ENCODE measurements at regions not wholly inside any gene's neighbourhood (a gene's known extent, or its start where the extent isn't known, plus 50 kb on each side); places are given as distances from the start of the nearest gene placed in this dataset.

DNA sequence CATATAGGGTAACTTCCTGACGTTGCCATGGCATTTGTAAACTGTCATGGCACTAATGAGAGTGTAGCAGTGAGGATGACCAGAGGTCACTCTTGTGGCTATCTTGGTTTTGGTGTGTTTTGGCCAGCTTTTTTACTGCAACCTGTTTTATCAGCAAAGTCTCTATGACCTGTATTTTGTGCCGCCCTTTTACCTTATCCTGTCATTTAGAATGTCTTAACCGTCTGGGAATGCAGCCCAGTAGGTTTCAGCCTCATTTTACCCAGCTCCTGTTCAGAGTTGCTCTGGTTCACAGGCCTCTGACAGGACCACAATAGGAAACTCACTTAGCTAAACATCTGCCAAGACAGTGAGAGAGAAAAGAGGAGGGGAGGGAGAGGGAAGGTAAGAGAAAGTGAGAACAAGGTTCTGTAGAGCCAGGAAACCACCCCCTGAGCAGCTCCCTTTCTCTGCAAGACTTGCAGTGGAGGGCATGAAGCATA lies 64.8 kb upstream of the PLEKHG3 start:
- no peaks in the 10 kb centered on the region for H3K9me2 ChIP-seq (replicated peaks; ENCODE audit: insufficient read depth)
- DNase-seq (ENCODE audit: low spot score): no peak
- no peaks in the 10 kb centered on the region for H3K9me3 ChIP-seq (ENCODE audit: low read depth)
- H3K79me2 ChIP-seq: no peaks in the 10 kb centered on the region
- TF ChIP-seq EZH2phosphoT487 (IDR thresholded peaks at IDR 0.05; ENCODE audit: low read depth, severe bottlenecking, unreplicated experiment): no peak
- TF ChIP-seq, protein P1, sequence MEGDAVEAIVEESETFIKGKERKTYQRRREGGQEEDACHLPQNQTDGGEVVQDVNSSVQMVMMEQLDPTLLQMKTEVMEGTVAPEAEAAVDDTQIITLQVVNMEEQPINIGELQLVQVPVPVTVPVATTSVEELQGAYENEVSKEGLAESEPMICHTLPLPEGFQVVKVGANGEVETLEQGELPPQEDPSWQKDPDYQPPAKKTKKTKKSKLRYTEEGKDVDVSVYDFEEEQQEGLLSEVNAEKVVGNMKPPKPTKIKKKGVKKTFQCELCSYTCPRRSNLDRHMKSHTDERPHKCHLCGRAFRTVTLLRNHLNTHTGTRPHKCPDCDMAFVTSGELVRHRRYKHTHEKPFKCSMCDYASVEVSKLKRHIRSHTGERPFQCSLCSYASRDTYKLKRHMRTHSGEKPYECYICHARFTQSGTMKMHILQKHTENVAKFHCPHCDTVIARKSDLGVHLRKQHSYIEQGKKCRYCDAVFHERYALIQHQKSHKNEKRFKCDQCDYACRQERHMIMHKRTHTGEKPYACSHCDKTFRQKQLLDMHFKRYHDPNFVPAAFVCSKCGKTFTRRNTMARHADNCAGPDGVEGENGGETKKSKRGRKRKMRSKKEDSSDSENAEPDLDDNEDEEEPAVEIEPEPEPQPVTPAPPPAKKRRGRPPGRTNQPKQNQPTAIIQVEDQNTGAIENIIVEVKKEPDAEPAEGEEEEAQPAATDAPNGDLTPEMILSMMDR (IDR thresholded peaks at IDR 0.05; ENCODE audit: poor library complexity): no peak
- TF ChIP-seq EZH2 (IDR thresholded peaks at IDR 0.05; ENCODE audit: borderline replicate concordance): no peak
- H3K4me2 ChIP-seq: no peak overlapping the region
- peaks cover 16% of the 10 kb centered on the region for H3K4me1 ChIP-seq (ENCODE audit: insufficient read depth)
- H3K36me3 ChIP-seq (replicated peaks; ENCODE audit: insufficient read depth, low read depth): no peaks in the 10 kb centered on the region
- peak overlapping the region; percentile 13 for H3K27ac ChIP-seq
- no peak overlapping the region for H3K4me3 ChIP-seq
- no peaks in the 10 kb centered on the region for H4K20me1 ChIP-seq (ENCODE audit: insufficient read depth, poor library complexity, severe bottlenecking)
- no peak overlapping the region for H2AFZ ChIP-seq
- no peaks in the 10 kb centered on the region for H3K27me3 ChIP-seq
- 27% methylated on average over 3 of the region's 3 CpGs for WGBS (ENCODE audit: low lambda C conversion rate, missing lambda C conversion rate)

DNA sequence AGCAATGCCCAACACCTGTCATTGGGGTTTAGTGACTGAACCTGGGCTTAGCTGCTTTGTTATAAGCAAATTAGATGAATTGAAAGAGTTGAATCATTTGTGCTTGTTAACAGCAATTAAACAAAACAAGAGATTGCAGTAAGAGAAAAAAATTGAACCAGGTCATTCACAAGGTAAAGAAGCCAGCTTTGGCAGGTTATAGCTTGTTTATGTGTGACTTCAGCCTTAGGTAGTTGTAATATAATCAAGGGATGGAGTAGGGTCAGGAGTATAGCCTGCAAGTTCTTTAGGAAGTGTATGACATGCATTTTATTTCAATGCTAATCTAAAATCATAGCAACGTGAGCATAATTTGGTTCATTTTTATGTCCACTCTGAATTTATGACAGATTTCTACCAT lies 63.4 kb upstream of the PLEKHG3 start:
- Histone ChIP-seq H3K9me2 (replicated peaks; ENCODE audit: insufficient read depth) (no peaks in the 10 kb centered on the region), H3K9me3 (ENCODE audit: low read depth) (no peaks in the 10 kb centered on the region), H3K27ac (no peak overlapping the region), H3K27me3 (no peaks in the 10 kb centered on the region), H3K79me2 (no peaks in the 10 kb centered on the region), H3K4me2 (no peak overlapping the region), H3K4me3 (no peak overlapping the region), H2AFZ (no peak overlapping the region), H3K4me1 (ENCODE audit: insufficient read depth) (peaks cover 25% of the 10 kb centered on the region), H4K20me1 (ENCODE audit: insufficient read depth, poor library complexity, severe bottlenecking) (no peaks in the 10 kb centered on the region), H3K36me3 (replicated peaks; ENCODE audit: insufficient read depth, low read depth) (no peaks in the 10 kb centered on the region)
- WGBS (ENCODE audit: low lambda C conversion rate, missing lambda C conversion rate): 96% methylated on average over 1 of the region's 1 CpG
- DNase-seq (ENCODE audit: low spot score): no peak
- no peak for TF ChIP-seq EZH2phosphoT487 (IDR thresholded peaks at IDR 0.05; ENCODE audit: low read depth, severe bottlenecking, unreplicated experiment)
- TF ChIP-seq EZH2 (IDR thresholded peaks at IDR 0.05; ENCODE audit: borderline replicate concordance): no peak
- TF ChIP-seq, protein P1 (IDR thresholded peaks at IDR 0.05; ENCODE audit: poor library complexity): no peak

DNA sequence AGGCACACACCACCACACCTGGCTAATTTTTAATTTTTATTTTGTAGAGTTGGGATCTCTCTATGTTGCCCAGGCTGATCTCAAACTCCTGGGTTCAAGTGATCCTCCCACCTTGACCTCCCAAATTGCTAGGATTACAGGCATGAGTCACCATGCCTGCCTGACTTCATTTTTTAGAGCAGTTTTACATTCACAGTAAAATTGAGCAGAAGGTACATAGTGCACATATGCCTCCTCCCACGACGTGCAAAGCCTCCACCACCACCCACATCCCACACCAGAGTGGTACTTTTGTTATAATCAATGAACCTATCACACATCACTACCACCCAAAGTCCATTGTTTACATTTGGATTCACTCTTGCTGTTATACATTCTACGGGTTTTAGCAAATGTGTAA lies 62.5 kb upstream of the PLEKHG3 start:
- Histone ChIP-seq H4K20me1 (ENCODE audit: insufficient read depth, poor library complexity, severe bottlenecking) (no peaks in the 10 kb centered on the region), H3K9me3 (ENCODE audit: low read depth) (no peaks in the 10 kb centered on the region), H3K79me2 (no peaks in the 10 kb centered on the region), H3K4me3 (no peak overlapping the region), H3K36me3 (replicated peaks; ENCODE audit: insufficient read depth, low read depth) (no peaks in the 10 kb centered on the region), H3K4me2 (no peak overlapping the region), H3K4me1 (ENCODE audit: insufficient read depth) (peaks cover 34% of the 10 kb centered on the region), H3K9me2 (replicated peaks; ENCODE audit: insufficient read depth) (no peaks in the 10 kb centered on the region), H3K27ac (no peak overlapping the region), H3K27me3 (no peaks in the 10 kb centered on the region), H2AFZ (no peak overlapping the region)
- TF ChIP-seq EZH2 (IDR thresholded peaks at IDR 0.05; ENCODE audit: borderline replicate concordance): no peak
- no peak for TF ChIP-seq EZH2phosphoT487 (IDR thresholded peaks at IDR 0.05; ENCODE audit: low read depth, severe bottlenecking, unreplicated experiment)
- TF ChIP-seq, protein P1 (IDR thresholded peaks at IDR 0.05; ENCODE audit: poor library complexity): no peak
- no peak for DNase-seq (ENCODE audit: low spot score)
- WGBS (ENCODE audit: low lambda C conversion rate, missing lambda C conversion rate): 47% methylated on average over 3 of the region's 3 CpGs

DNA sequence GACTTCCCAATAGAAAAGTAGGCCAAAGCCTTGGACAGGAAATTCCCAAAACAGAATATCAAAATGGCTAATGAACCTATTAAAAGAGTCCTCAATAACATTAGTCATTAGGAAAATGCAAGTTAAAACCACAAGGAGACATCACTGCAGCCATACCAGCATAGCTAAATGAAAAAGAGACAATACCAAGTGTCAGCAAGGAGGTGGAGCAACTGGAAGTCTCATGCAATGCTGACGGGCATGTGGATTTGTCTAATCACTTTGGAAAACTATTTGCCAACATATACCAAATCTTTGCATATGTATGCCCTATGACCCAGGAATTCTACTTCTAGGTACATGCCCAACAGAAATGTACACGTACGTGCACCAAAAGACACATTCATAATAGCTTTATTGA lies 60.5 kb upstream of the PLEKHG3 start:
- TF ChIP-seq, protein P1 (IDR thresholded peaks at IDR 0.05; ENCODE audit: poor library complexity): no peak
- no peak for TF ChIP-seq EZH2 (IDR thresholded peaks at IDR 0.05; ENCODE audit: borderline replicate concordance)
- no peak for TF ChIP-seq EZH2phosphoT487 (IDR thresholded peaks at IDR 0.05; ENCODE audit: low read depth, severe bottlenecking, unreplicated experiment)
- no peaks in the 10 kb centered on the region for H3K27me3 ChIP-seq
- H3K79me2 ChIP-seq: no peaks in the 10 kb centered on the region
- WGBS (ENCODE audit: low lambda C conversion rate, missing lambda C conversion rate): 92% methylated on average over 3 of the region's 3 CpGs
- H3K4me3 ChIP-seq: no peak overlapping the region
- no peak overlapping the region for H3K27ac ChIP-seq
- H2AFZ ChIP-seq: no peak overlapping the region
- H3K4me1 ChIP-seq (ENCODE audit: insufficient read depth): peaks cover 32% of the 10 kb centered on the region
- no peaks in the 10 kb centered on the region for H3K9me3 ChIP-seq (ENCODE audit: low read depth)
- H3K36me3 ChIP-seq (replicated peaks; ENCODE audit: insufficient read depth, low read depth): no peaks in the 10 kb centered on the region
- H3K4me2 ChIP-seq: no peak overlapping the region
- no peaks in the 10 kb centered on the region for H3K9me2 ChIP-seq (replicated peaks; ENCODE audit: insufficient read depth)
- H4K20me1 ChIP-seq (ENCODE audit: insufficient read depth, poor library complexity, severe bottlenecking): no peaks in the 10 kb centered on the region
- DNase-seq (ENCODE audit: low spot score): no peak
